ENCODE measurements at regions not wholly inside any gene's neighbourhood (a gene's known extent, or its start where the extent isn't known, plus 50 kb on each side); places are given as distances from the start of the nearest gene placed in this dataset.

GRCh38 chr19:30630289-30631032 lies 258.3 kb downstream of the ZNF536 start:
- TF ChIP-seq SUZ12 (IDR thresholded peaks at IDR 0.05) (no peak), FOXA1 (IDR thresholded peaks at IDR 0.05) (no peak), ELF4 (IDR thresholded peaks at IDR 0.05) (no peak), NFRKB (IDR thresholded peaks at IDR 0.05) (no peak), TARDBP (IDR thresholded peaks at IDR 0.05) (no peak), BHLHE40 (IDR thresholded peaks at IDR 0.05; ENCODE audit: borderline replicate concordance) (no peak), L3MBTL2 (conservative IDR thresholded peaks at IDR 0.05) (no peak), HDGF (IDR thresholded peaks at IDR 0.05; ENCODE audit: borderline replicate concordance) (no peak)
- CTCF ChIA-PET = no interaction called here
- POLR2A ChIA-PET = no interaction called here
- no peak for DNase-seq (ENCODE audit: extremely low spot score)

- ChIA-PET POLR2A (no interaction called here), CTCF (no interaction called here)
- TF ChIP-seq L3MBTL2 (conservative IDR thresholded peaks at IDR 0.05) (no peak), ZNF384 (IDR thresholded peaks at IDR 0.05) (no peak), PKNOX1 (IDR thresholded peaks at IDR 0.05) (no peak), FOXK2 (IDR thresholded peaks at IDR 0.05) (no peak), NFRKB (IDR thresholded peaks at IDR 0.05) (no peak), LEF1 (IDR thresholded peaks at IDR 0.05; ENCODE audit: borderline replicate concordance) (no peak), TARDBP (IDR thresholded peaks at IDR 0.05) (no peak), FOXA1 (IDR thresholded peaks at IDR 0.05) (no peak), FOXM1 (IDR thresholded peaks at IDR 0.05; ENCODE audit: borderline replicate concordance) (no peak), ARNT (IDR thresholded peaks at IDR 0.05) (no peak), CTBP1 (IDR thresholded peaks at IDR 0.05; ENCODE audit: borderline replicate concordance) (no peak), HDGF (IDR thresholded peaks at IDR 0.05; ENCODE audit: borderline replicate concordance) (no peak), SUZ12 (IDR thresholded peaks at IDR 0.05) (no peak)
These were observed 256.9 kb downstream of the ZNF536 start for GRCh38 chr19:30629086-30629485.

GRCh38 chr19:30626626-30626966 lies 254.4 kb downstream of the ZNF536 start:
- no peak for TF ChIP-seq LEF1 (IDR thresholded peaks at IDR 0.05; ENCODE audit: borderline replicate concordance)
- TF ChIP-seq ELF4 (IDR thresholded peaks at IDR 0.05) = no peak
- no peak for TF ChIP-seq BHLHE40 (IDR thresholded peaks at IDR 0.05; ENCODE audit: borderline replicate concordance)
- CTCF ChIA-PET = interaction anchor here (0.7 kb wide), 1 partner anchor 211 kb away, joined by 7 read pairs; no protein-coding TSS in a partner anchor
- POLR2A ChIA-PET = no interaction called here
- no peak for DNase-seq (ENCODE audit: extremely low spot score)

More at GRCh38 chr19:30629086-30629485, 256.9 kb downstream of the ZNF536 start:
- DNase-seq (ENCODE audit: extremely low spot score) = no peak

- ChIA-PET CTCF (no interaction called here), POLR2A (no interaction called here)
- no peak for DNase-seq (ENCODE audit: extremely low spot score)
- TF ChIP-seq FOXA1 (IDR thresholded peaks at IDR 0.05) (no peak), PKNOX1 (IDR thresholded peaks at IDR 0.05) (no peak), HDGF (IDR thresholded peaks at IDR 0.05; ENCODE audit: borderline replicate concordance) (no peak), NFRKB (IDR thresholded peaks at IDR 0.05) (no peak), ELF4 (IDR thresholded peaks at IDR 0.05) (no peak), LEF1 (IDR thresholded peaks at IDR 0.05; ENCODE audit: borderline replicate concordance) (no peak), ZNF384 (IDR thresholded peaks at IDR 0.05) (no peak), SP1 (IDR thresholded peaks at IDR 0.05) (no peak), CTBP1 (IDR thresholded peaks at IDR 0.05; ENCODE audit: borderline replicate concordance) (no peak), L3MBTL2 (conservative IDR thresholded peaks at IDR 0.05) (no peak), ARNT (IDR thresholded peaks at IDR 0.05) (no peak), BHLHE40 (IDR thresholded peaks at IDR 0.05; ENCODE audit: borderline replicate concordance) (no peak), FOXK2 (IDR thresholded peaks at IDR 0.05) (no peak), TARDBP (IDR thresholded peaks at IDR 0.05) (no peak), FOXM1 (IDR thresholded peaks at IDR 0.05; ENCODE audit: borderline replicate concordance) (no peak)
These were observed 253.9 kb downstream of the ZNF536 start for GRCh38 chr19:30625947-30626625.

GRCh38 chr19:30622276-30622675 lies 250.1 kb downstream of the ZNF536 start:
- DNase-seq (ENCODE audit: extremely low spot score) = no peak
- POLR2A ChIA-PET = no interaction called here

GRCh38 chr19:30621326-30621920 lies 249.2 kb downstream of the ZNF536 start:
- TF ChIP-seq HDGF (IDR thresholded peaks at IDR 0.05; ENCODE audit: borderline replicate concordance) = no peak
- no peak for TF ChIP-seq L3MBTL2 (conservative IDR thresholded peaks at IDR 0.05)
- TF ChIP-seq FOXM1 (IDR thresholded peaks at IDR 0.05; ENCODE audit: borderline replicate concordance) = no peak
- TF ChIP-seq ELF4 (IDR thresholded peaks at IDR 0.05) = no peak
- TF ChIP-seq ZNF384 (IDR thresholded peaks at IDR 0.05) = no peak
- ChIA-PET CTCF (no interaction called here), POLR2A (no interaction called here)
- DNase-seq (ENCODE audit: extremely low spot score) = no peak

More at GRCh38 chr19:30622276-30622675, 250.1 kb downstream of the ZNF536 start:
- CTCF ChIA-PET = no interaction called here
- no peak for TF ChIP-seq L3MBTL2 (conservative IDR thresholded peaks at IDR 0.05)
- TF ChIP-seq NFRKB (IDR thresholded peaks at IDR 0.05) = no peak
- no peak for TF ChIP-seq SP1 (IDR thresholded peaks at IDR 0.05)

GRCh38 chr19:30620354-30620753 lies 248.2 kb downstream of the ZNF536 start:
- ChIA-PET POLR2A (no interaction called here), CTCF (no interaction called here)
- TF ChIP-seq LEF1 (IDR thresholded peaks at IDR 0.05; ENCODE audit: borderline replicate concordance) = no peak
- no peak for TF ChIP-seq SUZ12 (IDR thresholded peaks at IDR 0.05)
- no peak for TF ChIP-seq ZNF384 (IDR thresholded peaks at IDR 0.05)
- no peak for TF ChIP-seq ARNT (IDR thresholded peaks at IDR 0.05)
- no peak for TF ChIP-seq HDGF (IDR thresholded peaks at IDR 0.05; ENCODE audit: borderline replicate concordance)
- no peak for TF ChIP-seq TARDBP (IDR thresholded peaks at IDR 0.05)
- TF ChIP-seq L3MBTL2 (conservative IDR thresholded peaks at IDR 0.05) = no peak
- TF ChIP-seq SP1 (IDR thresholded peaks at IDR 0.05) = no peak
- no peak for TF ChIP-seq PKNOX1 (IDR thresholded peaks at IDR 0.05)
- no peak for TF ChIP-seq BHLHE40 (IDR thresholded peaks at IDR 0.05; ENCODE audit: borderline replicate concordance)
- no peak for DNase-seq (ENCODE audit: extremely low spot score)

Data from HEK293T (cell line).